Smooth muscle cell (in vitro differentiated cells): ENCODE measurements at regions not wholly inside any gene's neighbourhood (a gene's known extent, or its start where the extent isn't known, plus 50 kb on each side); places are given as distances from the start of the nearest gene placed in this dataset.

Source experiments
- DNase-seq: peaks from one replicate; lab custom pipeline; 2025; ENCODE audit not compliant: unreplicated experiment; lab: John Stamatoyannopoulos, UW
- H2AFZ ChIP-seq: fragments of 200-600 bp; sonication (generic); 2 replicates; pipeline ENCODE4 v1.6.0; 2016; ENCODE audit warnings: antibody characterized with exemption, low read depth, mild to moderate bottlenecking
- H3F3A ChIP-seq: fragments of 200-600 bp; sonication (generic); 2 replicates; pipeline ENCODE4 v1.6.0; 2017; ENCODE audit warnings: antibody characterized with exemption, low read depth
- H3K27ac ChIP-seq: fragments of 200-600 bp; sonication (generic); 2 replicates; pipeline ENCODE4 v1.5.1; 2016; ENCODE audit warnings: low read depth, mild to moderate bottlenecking
- H3K27me3 ChIP-seq: fragments of 200-600 bp; sonication (generic); 2 replicates; pipeline ENCODE4 v1.6.1; 2016; ENCODE audit warnings: low read depth, mild to moderate bottlenecking
- H3K36me3 ChIP-seq: fragments of 200-600 bp; sonication (generic); 2 replicates; pipeline ENCODE4 v1.5.1; 2016; ENCODE audit warnings: low read depth
- H3K4me1 ChIP-seq: fragments of 200-600 bp; sonication (generic); 2 replicates; pipeline ENCODE4 v1.5.1; 2016; ENCODE audit warnings: low read depth
- H3K4me2 ChIP-seq: fragments of 200-600 bp; sonication (generic); 2 replicates; pipeline ENCODE4 v1.6.0; 2016; ENCODE audit warnings: mild to moderate bottlenecking
- H3K4me3 ChIP-seq: fragments of 200-600 bp; sonication (generic); 2 replicates; pipeline ENCODE4 v1.5.1; 2016; ENCODE audit warnings: mild to moderate bottlenecking
- H3K79me2 ChIP-seq: fragments of 200-600 bp; sonication (generic); 2 replicates; pipeline ENCODE4 v1.6.0; 2016; ENCODE audit warnings: low read depth, mild to moderate bottlenecking
- H3K9ac ChIP-seq: fragments of 200-600 bp; sonication (generic); 2 replicates; pipeline ENCODE4 v1.6.0; 2016; ENCODE audit warnings: low read depth
- H3K9me3 ChIP-seq: fragments of 200-600 bp; sonication (generic); replicated peaks from 2 replicates; pipeline ENCODE4 v1.5.1; 2016; ENCODE audit warnings: low read depth
- H4K20me1 ChIP-seq: fragments of 200-600 bp; sonication (generic); 2 replicates; pipeline ENCODE4 v1.6.0; 2016; ENCODE audit warnings: low read depth
- CTCF ChIP-seq: fragments of 200-600 bp; sonication (generic); IDR thresholded peaks from 2 replicates; pipeline ENCODE4 v1.5.1; 2017; ENCODE audit warnings: borderline replicate concordance, mild to moderate bottlenecking, antibody characterized with exemption; ENCODE audit not compliant: insufficient read depth, poor library complexity, severe bottlenecking
- WGBS: methylation state at CpG from one replicate; pipeline ENCODE4 v1.1.7; 2016; ENCODE audit warnings: low lambda C conversion rate; 5-methylcytosine and 5-hydroxymethylcytosine counted together

DNA sequence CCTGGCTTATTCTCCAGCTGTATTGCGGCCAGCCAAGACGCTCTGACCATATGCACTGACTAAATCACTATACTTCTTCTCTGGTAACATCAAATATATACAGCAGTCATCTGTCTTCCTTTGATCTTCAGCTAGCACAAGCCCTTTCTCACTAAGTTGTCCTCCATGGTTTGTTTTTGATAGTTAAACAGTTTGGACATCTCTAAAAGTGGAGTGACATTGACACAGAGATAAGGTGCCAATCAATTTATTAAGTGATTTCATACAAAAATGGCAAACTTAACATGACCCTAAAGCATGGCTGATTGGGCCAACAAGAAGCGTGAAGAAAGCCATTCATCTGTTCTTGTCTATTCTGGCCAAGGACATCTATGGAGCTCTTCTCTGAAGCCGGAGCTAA is 334.9 kb downstream of the NKX6-1 start:
- no peak overlapping the region for H3K4me3 ChIP-seq
- no peak overlapping the region for H3K9ac ChIP-seq
- H3K27ac ChIP-seq: no peak overlapping the region
- peaks cover 11% of the 10 kb centered on the region for H3K27me3 ChIP-seq
- H3K79me2 ChIP-seq: no peaks in the 10 kb centered on the region
- no peak overlapping the region for H2AFZ ChIP-seq
- H3K9me3 ChIP-seq: no peaks in the 10 kb centered on the region
- WGBS: 88% methylated on average over 4 of the region's 4 CpGs
- no peaks in the 10 kb centered on the region for H3K4me1 ChIP-seq
- H3K36me3 ChIP-seq: no peaks in the 10 kb centered on the region
- H3F3A ChIP-seq: no peaks in the 10 kb centered on the region
- no peak for TF ChIP-seq CTCF
- DNase-seq: no peak
- no peaks in the 10 kb centered on the region for H4K20me1 ChIP-seq
- no peak overlapping the region for H3K4me2 ChIP-seq

DNA sequence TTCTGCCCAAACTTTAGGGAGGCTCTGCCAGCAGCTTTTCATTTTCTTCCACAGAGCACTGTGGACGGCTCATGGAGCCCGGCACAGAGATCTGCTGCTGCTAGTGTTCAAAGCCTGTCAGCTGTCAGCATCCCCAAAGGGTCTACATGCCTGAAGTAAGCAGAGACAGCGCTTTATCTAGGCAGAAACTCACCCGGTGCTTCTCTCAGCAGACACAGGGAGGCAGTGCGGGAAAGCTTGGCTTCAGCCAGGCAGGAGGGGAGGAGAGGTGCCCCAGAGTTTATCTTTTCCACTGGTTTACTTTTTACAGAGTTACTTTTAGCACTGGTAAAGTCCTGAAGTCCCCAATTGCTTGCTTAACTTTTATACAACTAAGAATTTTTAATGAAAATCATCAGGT is 339.3 kb downstream of the NKX6-1 start:
- no peak overlapping the region for H3K4me3 ChIP-seq
- no peak overlapping the region for H2AFZ ChIP-seq
- H3K79me2 ChIP-seq: no peaks in the 10 kb centered on the region
- peaks cover 19% of the 10 kb centered on the region for H3K27me3 ChIP-seq
- no peaks in the 10 kb centered on the region for H3K36me3 ChIP-seq
- peak; percentile 39 for TF ChIP-seq CTCF
- no peaks in the 10 kb centered on the region for H4K20me1 ChIP-seq
- H3K4me1 ChIP-seq: no peaks in the 10 kb centered on the region
- DNase-seq: no peak
- no peaks in the 10 kb centered on the region for H3K9me3 ChIP-seq
- H3K4me2 ChIP-seq: no peak overlapping the region
- H3K27ac ChIP-seq: no peak overlapping the region
- no peak overlapping the region for H3K9ac ChIP-seq
- no peaks in the 10 kb centered on the region for H3F3A ChIP-seq
- WGBS: 27% methylated on average over 5 of the region's 5 CpGs

DNA sequence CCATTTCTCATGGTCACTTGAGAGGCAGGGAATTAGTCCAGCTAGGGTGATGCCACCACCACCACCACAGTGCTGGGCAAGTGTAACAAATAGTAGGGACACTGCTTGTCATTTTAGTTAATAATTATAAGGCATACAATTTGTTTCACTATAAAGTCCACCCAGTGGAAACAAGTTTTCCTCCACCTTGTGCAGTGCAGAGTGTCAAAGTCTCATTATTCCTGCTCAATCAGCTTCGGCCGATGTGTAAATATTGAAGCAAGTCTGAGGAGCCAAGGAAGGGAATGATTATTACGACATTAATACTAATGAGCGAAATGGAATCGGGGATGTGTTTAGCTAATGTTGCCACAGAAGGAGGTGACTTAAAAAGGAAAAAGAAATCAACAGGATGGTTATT is 340.4 kb downstream of the NKX6-1 start:
- peaks cover 19% of the 10 kb centered on the region for H3K27me3 ChIP-seq
- no peak overlapping the region for H2AFZ ChIP-seq
- no peak for TF ChIP-seq CTCF
- no peaks in the 10 kb centered on the region for H3F3A ChIP-seq
- H3K4me2 ChIP-seq: no peak overlapping the region
- no peak overlapping the region for H3K4me3 ChIP-seq
- no peaks in the 10 kb centered on the region for H3K79me2 ChIP-seq
- WGBS: 96% methylated on average over 5 of the region's 5 CpGs
- H3K9me3 ChIP-seq: no peaks in the 10 kb centered on the region
- H4K20me1 ChIP-seq: no peaks in the 10 kb centered on the region
- H3K9ac ChIP-seq: no peak overlapping the region
- H3K4me1 ChIP-seq: no peaks in the 10 kb centered on the region
- DNase-seq: no peak
- H3K27ac ChIP-seq: no peak overlapping the region
- no peaks in the 10 kb centered on the region for H3K36me3 ChIP-seq

DNA sequence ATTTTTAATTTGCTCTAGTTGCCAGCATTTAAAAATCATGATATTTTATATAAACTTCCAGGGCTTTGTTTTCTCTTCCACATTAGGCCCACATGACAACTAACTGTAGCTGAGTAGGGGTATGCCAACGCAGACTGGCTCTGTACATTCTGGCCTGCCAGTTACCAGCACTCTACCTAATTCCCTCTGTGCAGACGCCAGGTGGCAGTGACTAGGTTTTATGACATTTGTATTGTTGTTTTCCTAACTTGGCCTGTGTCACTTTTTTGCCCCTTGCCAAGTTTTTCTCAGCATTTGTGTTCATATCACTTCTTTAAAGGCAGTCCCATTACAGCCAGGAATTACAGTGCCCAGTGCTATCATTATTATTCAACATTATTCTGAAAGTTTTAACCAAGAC is 347.5 kb downstream of the NKX6-1 start:
- Histone ChIP-seq H4K20me1 (no peaks in the 10 kb centered on the region), H3K27ac (no peak overlapping the region), H3K9me3 (no peaks in the 10 kb centered on the region), H3K36me3 (no peaks in the 10 kb centered on the region), H3K27me3 (no peaks in the 10 kb centered on the region), H3K9ac (no peak overlapping the region), H3K79me2 (no peaks in the 10 kb centered on the region), H2AFZ (no peak overlapping the region), H3K4me3 (no peak overlapping the region), H3K4me2 (no peak overlapping the region), H3K4me1 (no peaks in the 10 kb centered on the region), H3F3A (no peaks in the 10 kb centered on the region)
- TF ChIP-seq CTCF: no peak
- no peak for DNase-seq
- WGBS: 87% methylated on average over 2 of the region's 2 CpGs
